Keratinocyte (primary cell): ENCODE measurements at regions not wholly inside any gene's neighbourhood (a gene's known extent, or its start where the extent isn't known, plus 50 kb on each side); places are given as distances from the start of the nearest gene placed in this dataset.

ENCODE experiments used
- DNase-seq: peaks from one replicate; pipeline ENCODE4 v3.0.0-alpha.2; 2011; ENCODE audit warnings: low read depth, missing footprints, low spot score
- FAIRE-seq: peaks from 2 replicates; lab custom pipeline; 2011; peaks lifted over from hg19 to GRCh38; lab: Jason Lieb, UNC
- H2AFZ ChIP-seq: 2 replicates; pipeline ENCODE4 v1.6.0; 2012; ENCODE audit warnings: low read length, control low read depth, inconsistent platforms; ENCODE audit not compliant: control insufficient read depth
- H3K27ac ChIP-seq: 2 replicates; pipeline ENCODE4 v1.5.1; 2011; ENCODE audit warnings: low read length; ENCODE audit not compliant: control insufficient read depth, insufficient read depth
- H3K27me3 ChIP-seq: 3 replicates; pipeline ENCODE4 v1.6.0; 2011; ENCODE audit warnings: low read length; ENCODE audit not compliant: control insufficient read depth, insufficient read depth; ENCODE audit errors: extremely low read depth
- H3K36me3 ChIP-seq, 2 experiments: 2 replicates in 1 of 2; 3 replicates in 1 of 2; pipeline ENCODE4 v1.5.1; 2011; ENCODE audit warnings: low read length in 2 of 2, mild to moderate bottlenecking in 1 of 2; ENCODE audit not compliant: control insufficient read depth in 2 of 2, insufficient read depth in 2 of 2; ENCODE audit errors: extremely low read depth in 1 of 2
- H3K4me1 ChIP-seq: 3 replicates; pipeline ENCODE4 v1.5.1; 2011; ENCODE audit warnings: low read length; ENCODE audit not compliant: control insufficient read depth, insufficient read depth; ENCODE audit errors: extremely low read depth
- H3K4me2 ChIP-seq: 3 replicates; pipeline ENCODE4 v1.6.0; 2011; ENCODE audit warnings: low read depth, low read length; ENCODE audit not compliant: control insufficient read depth, insufficient read depth; ENCODE audit errors: extremely low read depth
- H3K4me3 ChIP-seq, 3 experiments: fragments of 200-600 bp in 1 of 3; sonication (generic) in 1 of 3; 2 replicates in 2 of 3; 3 replicates in 1 of 3; pipeline ENCODE4 v1.5.1; 2011 to 2016; ENCODE audit warnings: low read length in 3 of 3, mild to moderate bottlenecking in 3 of 3, control low read depth in 2 of 3, inconsistent platforms in 1 of 3, low read depth in 1 of 3, mixed read lengths in 1 of 3, mixed run types in 1 of 3, moderate library complexity in 1 of 3; ENCODE audit not compliant: control insufficient read depth in 2 of 3, insufficient read depth in 2 of 3; ENCODE audit errors: extremely low read depth in 1 of 3
- H3K79me2 ChIP-seq: 2 replicates; pipeline ENCODE4 v1.6.0; 2012; ENCODE audit warnings: low read length; ENCODE audit not compliant: control insufficient read depth, insufficient read depth
- H3K9ac ChIP-seq: 3 replicates; pipeline ENCODE4 v1.6.0; 2011; ENCODE audit warnings: low read length; ENCODE audit not compliant: control insufficient read depth, insufficient read depth; ENCODE audit errors: extremely low read depth
- H3K9me1 ChIP-seq: 3 replicates; pipeline ENCODE4 v1.6.0; 2011; ENCODE audit warnings: low read length; ENCODE audit not compliant: control insufficient read depth, insufficient read depth; ENCODE audit errors: extremely low read depth
- H3K9me3 ChIP-seq: 2 replicates; pipeline ENCODE4 v1.5.1; 2012; ENCODE audit warnings: low read depth, low read length; ENCODE audit not compliant: control insufficient read depth
- H4K20me1 ChIP-seq: 3 replicates; pipeline ENCODE4 v1.6.0; 2011; ENCODE audit warnings: low read length; ENCODE audit not compliant: control insufficient read depth, insufficient read depth; ENCODE audit errors: extremely low read depth
- CTCF ChIP-seq, 3 experiments: IDR thresholded peaks in 1 of 3; conservative IDR thresholded peaks in 1 of 3; optimal IDR thresholded peaks in 1 of 3; 2 replicates in 2 of 3; 3 replicates in 1 of 3; pipeline versions ENCODE3 to v1.5.1; 2011; ENCODE audit warnings: low read length in 3 of 3, mild to moderate bottlenecking in 3 of 3, moderate library complexity in 2 of 3, control low read depth in 1 of 3, inconsistent platforms in 1 of 3; ENCODE audit not compliant: insufficient read depth in 2 of 3; ENCODE audit errors: extremely low read depth in 1 of 3
- EZH2 ChIP-seq: IDR thresholded peaks from one replicate; pipeline ENCODE4 v1.6.1; 2012; ENCODE audit warnings: inconsistent platforms, mild to moderate bottlenecking, low read length, moderate library complexity
- dilution Hi-C: fragments of 300-500 bp; cut with MboI; formaldehyde crosslinking; loops from one replicate; pipeline ENCODE4 v1.7.0; 2020; ENCODE audit warnings: low sequenced_read_pairs; ENCODE audit not compliant: extremely low pct_ligation_motif_present

- no peaks in the 10 kb centered on the region for H3K9me1 ChIP-seq
- H2AFZ ChIP-seq = no peak overlapping the region
- H3K79me2 ChIP-seq = no peaks in the 10 kb centered on the region
- H3K27ac ChIP-seq = no peak overlapping the region
- no peaks in the 10 kb centered on the region for H3K4me1 ChIP-seq
- no peak overlapping the region for H3K4me3 ChIP-seq
- no peaks in the 10 kb centered on the region for H3K9me3 ChIP-seq
- H3K9ac ChIP-seq = no peak overlapping the region
- H3K27me3 ChIP-seq = no peaks in the 10 kb centered on the region
- dilution Hi-C loops = no loop called here
- DNase-seq (no peak), FAIRE-seq (no peak)
- TF ChIP-seq EZH2 (no peak), CTCF (optimal IDR thresholded peaks at IDR 0.05 in 1 of 3, IDR thresholded peaks at IDR 0.05 in 1 of 3, conservative IDR thresholded peaks at IDR 0.05 in 1 of 3; ENCODE audit: extremely low read depth in 1 of 3, insufficient read depth in 2 of 3, low read length in 3 of 3) (no peak)
- no peaks in the 10 kb centered on the region for H3K36me3 ChIP-seq
- H3K4me2 ChIP-seq = no peak overlapping the region
- H4K20me1 ChIP-seq = no peaks in the 10 kb centered on the region
Measured at GRCh38 chr9:19513671-19514275, 105.0 kb downstream of the ACER2 start.

- Histone ChIP-seq H2AFZ (no peak overlapping the region), H3K27me3 (no peaks in the 10 kb centered on the region), H4K20me1 (no peaks in the 10 kb centered on the region), H3K4me3 (no peak overlapping the region), H3K36me3 (no peaks in the 10 kb centered on the region), H3K9me3 (no peaks in the 10 kb centered on the region), H3K4me1 (no peaks in the 10 kb centered on the region), H3K27ac (no peak overlapping the region), H3K79me2 (no peaks in the 10 kb centered on the region), H3K9me1 (no peaks in the 10 kb centered on the region), H3K4me2 (no peak overlapping the region), H3K9ac (no peak overlapping the region)
- no peak for FAIRE-seq
- dilution Hi-C loops = no loop called here
- DNase-seq = no peak
- TF ChIP-seq CTCF (optimal IDR thresholded peaks at IDR 0.05 in 1 of 3, IDR thresholded peaks at IDR 0.05 in 1 of 3, conservative IDR thresholded peaks at IDR 0.05 in 1 of 3; ENCODE audit: extremely low read depth in 1 of 3, insufficient read depth in 2 of 3, low read length in 3 of 3) (no peak), EZH2 (no peak)
Measured at GRCh38 chr9:19512103-19512832, 103.5 kb downstream of the ACER2 start.
